IPS DF 4.7 (cell line): ENCODE measurements at regions not wholly inside any gene's neighbourhood (a gene's known extent, or its start where the extent isn't known, plus 50 kb on each side); places are given as distances from the start of the nearest gene placed in this dataset.
"Not testable (repeated sequence)": the region's sequence is repeated elsewhere in the genome, so short reads cannot be mapped to it uniquely, and the experiment has no call there.

Source experiments
- DNase-seq: peaks from one replicate; pipeline ENCODE4 v3.0.0-alpha.2; 2013; ENCODE audit warnings: low spot score; ENCODE audit errors: extremely low read depth

- not testable (repeated sequence) for DNase-seq
These were observed 208.3 kb upstream of the HES1 start for GRCh38 chr3:193927413-193928206.

GRCh38 chr3:193928354-193929209 is 207.4 kb upstream of the HES1 start:
- DNase-seq, result no peak

DNA sequence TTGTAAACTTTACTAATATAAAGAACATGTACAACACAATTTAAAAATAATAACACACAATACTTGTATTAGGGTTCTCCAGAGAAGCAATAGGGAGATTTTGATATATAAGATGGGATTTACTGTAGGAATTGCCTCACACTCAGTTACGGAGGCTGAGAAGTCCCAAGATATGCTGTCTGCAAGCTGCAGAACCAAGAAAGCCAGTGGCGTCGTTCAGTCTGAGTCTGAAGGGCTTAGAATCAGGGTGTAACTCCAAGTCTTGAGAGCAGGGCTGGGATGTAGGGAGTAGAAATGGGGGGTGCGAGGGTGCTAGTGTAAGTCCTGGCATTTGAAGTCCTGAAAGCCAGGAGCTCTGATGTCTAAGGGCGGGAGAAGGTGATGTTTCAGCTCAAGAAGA is 206.6 kb upstream of the HES1 start:
- DNase-seq, result no peak

- DNase-seq, result no peak
These were observed 205.9 kb upstream of the HES1 start for GRCh38 chr3:193929921-193930646.

DNA sequence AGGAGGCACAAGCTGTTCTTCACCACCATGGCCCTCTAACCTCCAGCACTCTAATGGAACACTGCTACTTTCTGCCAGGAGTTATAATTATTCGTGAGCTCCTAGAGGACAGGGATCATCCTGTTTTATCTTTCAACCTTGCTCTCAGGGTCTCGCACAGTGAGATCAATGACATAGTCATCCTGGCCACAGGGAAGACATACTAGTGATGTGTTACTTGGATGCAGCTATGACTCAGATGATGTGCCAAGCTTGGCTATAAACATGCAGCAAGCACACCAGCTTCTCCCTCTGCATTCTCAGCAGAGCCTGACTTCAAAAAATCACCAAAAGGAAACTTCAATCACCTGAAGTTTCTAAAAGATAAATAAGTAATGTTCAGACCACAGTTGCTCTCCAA is 203.8 kb upstream of the HES1 start:
- no peak for DNase-seq

DNA sequence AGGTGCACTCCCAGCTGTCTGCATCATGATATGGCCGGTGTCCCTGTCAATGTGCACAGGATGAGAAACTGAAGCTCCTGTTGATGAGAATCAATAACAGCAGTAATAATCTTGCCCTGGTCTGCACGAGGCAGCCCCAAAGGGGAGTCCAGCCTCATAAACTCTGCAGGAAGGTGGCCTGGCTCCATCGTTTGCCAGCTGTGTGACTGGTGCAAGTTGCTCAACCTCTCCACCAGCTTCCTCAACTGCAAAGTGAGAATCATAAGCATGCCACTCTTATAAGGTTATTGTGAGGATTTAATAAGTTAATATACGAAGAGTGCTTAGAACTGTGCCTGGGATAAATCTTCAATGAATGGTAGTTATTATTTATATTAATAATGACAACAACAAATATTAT is 203.4 kb upstream of the HES1 start:
- DNase-seq, result no peak

DNA sequence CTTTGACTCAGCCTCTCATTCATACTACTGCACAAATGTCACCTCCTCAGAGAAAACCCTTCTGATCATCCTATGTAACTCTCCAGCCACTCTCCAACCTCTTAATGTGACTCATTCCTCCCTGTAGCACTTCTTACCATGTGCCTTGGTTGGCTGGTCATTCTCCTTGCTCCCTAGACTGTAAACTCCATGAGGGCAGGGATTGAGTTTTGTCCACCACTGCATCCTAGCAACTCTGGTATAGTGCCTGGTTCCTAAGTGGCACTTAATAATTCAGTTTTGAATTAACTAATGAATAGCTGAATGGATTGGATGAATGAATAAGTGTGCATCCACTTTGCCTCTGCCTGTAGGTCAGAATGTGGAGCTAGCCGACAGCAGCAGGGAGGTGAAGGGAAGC is 202.5 kb upstream of the HES1 start:
- DNase-seq, result no peak

GRCh38 chr3:193935916-193936315 is 200.0 kb upstream of the HES1 start:
- DNase-seq, result no peak

- DNase-seq, result no peak
These were observed 197.3 kb upstream of the HES1 start for GRCh38 chr3:193938613-193939012.

DNA sequence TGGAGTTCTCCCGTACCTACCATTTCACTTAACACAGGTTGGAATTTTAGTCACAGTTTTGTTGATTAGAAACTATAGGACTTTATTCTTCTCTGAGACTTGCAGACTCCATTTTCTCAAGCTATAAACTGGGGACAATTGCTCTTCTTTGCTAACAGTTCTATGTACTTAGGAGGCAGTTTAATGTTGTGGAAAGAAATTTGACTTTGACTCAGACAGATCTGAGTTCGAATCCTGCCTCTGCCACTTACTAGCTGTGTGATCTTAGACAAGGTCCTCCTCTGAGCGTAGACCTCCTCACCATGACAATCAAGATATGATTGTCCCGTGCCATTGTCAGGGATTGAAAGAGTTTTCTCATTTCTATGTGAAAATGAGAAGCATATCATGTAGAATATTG is 196.4 kb upstream of the HES1 start:
- DNase-seq, result no peak

- no peak for DNase-seq
These were observed 195.4 kb upstream of the HES1 start for GRCh38 chr3:193940526-193940925.

DNA sequence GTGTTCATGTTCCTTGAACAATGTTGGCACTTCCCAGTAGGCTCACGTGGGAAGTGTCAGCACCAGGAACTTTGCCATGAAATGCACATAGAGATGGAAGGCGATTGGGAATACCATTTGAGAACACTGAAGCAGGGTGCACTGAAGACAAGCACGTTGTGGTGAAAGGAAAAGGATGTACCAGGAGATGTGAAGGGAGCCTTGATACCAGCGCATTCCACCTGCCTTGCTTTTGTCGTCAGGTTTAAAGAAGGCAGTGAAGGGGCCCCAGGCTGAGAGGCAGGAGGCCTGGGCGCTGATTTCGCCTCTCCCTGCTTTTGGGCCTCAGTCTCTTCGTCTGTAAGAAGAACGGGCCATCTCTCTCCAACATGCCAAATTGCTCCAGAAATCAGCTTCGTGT is 194.5 kb upstream of the HES1 start:
- no peak for DNase-seq

- no peak for DNase-seq
These were observed 193.4 kb upstream of the HES1 start for GRCh38 chr3:193942516-193943055.

DNA sequence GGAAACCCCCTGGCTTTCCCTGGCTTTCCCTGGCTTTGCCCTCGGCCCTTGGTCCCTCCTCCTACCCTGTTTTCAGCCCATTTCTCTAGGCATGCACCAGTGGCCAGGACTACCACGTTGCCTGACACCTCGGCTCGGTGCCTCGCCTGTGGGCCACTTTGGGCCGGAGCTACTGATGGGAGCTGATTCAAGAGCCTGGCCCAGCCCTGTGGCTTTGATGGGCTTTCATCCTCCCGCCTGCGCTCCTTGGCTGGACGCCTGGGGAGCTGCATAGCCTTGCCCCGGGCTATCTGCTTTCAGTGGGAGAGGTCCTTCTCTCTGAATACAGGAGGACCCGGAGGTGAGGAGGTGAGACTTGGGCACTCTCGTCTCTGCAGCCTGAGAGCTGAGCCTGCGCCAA is 192.7 kb upstream of the HES1 start:
- no peak for DNase-seq

- no peak for DNase-seq
These were observed 192.0 kb upstream of the HES1 start for GRCh38 chr3:193943851-193944517.

DNA sequence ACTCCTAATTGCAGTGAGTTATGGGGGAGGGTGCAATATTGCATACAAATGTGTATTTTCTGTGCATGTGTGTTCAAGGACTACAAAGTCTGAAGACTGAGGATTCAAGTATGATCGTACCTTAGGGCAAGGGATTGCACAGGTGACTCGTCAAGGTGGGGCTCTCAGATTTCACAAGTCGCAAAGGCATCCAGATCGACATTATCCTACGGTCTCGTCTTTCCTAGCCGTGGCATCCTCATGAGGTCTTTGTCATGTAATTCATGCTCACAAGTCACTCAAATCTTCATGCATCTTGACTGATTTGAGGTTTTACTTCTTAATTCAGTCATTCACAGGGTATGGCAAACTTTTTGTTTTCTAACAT is 191.4 kb upstream of the HES1 start:
- DNase-seq, result no peak

GRCh38 chr3:193945143-193945542 is 190.8 kb upstream of the HES1 start:
- DNase-seq, result no peak

DNA sequence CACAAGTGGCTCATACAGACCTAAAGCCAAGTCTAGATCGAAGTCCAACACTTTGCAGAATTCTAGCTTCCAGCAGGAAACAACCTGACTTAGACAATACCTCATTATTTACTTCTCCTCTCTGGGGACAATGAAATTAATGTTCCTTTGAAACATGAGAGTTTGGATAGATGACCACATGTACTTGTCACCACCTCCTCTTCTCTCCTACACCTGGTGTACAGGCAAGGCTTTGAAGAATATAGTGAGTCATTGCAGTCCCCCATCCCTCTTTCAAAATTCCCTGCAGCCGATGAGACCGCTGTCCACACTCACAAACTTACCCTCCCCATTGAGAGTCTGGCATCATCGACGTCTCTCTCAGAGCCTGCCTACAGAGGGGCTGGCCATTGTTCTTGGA is 189.0 kb upstream of the HES1 start:
- DNase-seq, result no peak

GRCh38 chr3:193947596-193947995 is 188.4 kb upstream of the HES1 start:
- no peak for DNase-seq

GRCh38 chr3:193948459-193948858 is 187.5 kb upstream of the HES1 start:
- DNase-seq, result no peak

DNA sequence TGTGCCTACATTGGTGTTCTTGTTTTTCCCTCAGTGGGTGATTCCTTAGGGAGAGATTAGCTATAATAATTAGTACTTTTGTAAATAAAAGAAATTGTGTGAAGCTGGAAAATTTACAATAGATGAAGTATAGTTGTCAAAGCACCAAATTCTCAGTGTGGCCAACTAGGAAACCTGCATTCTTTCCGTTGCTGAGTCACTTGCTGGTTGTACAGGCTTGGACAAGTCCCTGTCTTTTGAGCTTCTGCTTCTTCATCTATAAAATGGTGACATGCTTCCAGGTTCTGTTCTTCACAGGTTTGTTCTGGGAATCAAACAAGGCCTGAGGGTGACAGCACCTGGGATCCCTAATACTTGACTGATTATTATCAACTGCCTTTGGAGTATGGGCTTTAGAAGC is 184.1 kb upstream of the HES1 start:
- DNase-seq, result no peak
